PC-9 (cell line): ENCODE measurements at regions not wholly inside any gene's neighbourhood (a gene's known extent, or its start where the extent isn't known, plus 50 kb on each side); places are given as distances from the start of the nearest gene placed in this dataset.

Source experiments
- BruUV-seq: library from RNA; stranded (reverse); fragments of 400-500 nt; replicated peaks from 2 replicates; lab custom pipeline; 2021; lab: Mats Ljungman, UMichigan
- CTCF ChIA-PET: fragments of 300-600 bp; sonication (Branson Sonifier 250); formaldehyde crosslinking; loops from one replicate; lab custom pipeline; 2022; ENCODE audit warnings: antibody characterized with exemption; lab: Charles Lee
- POLR2A ChIA-PET: fragments of 300-600 bp; sonication (Branson Sonifier 250); formaldehyde crosslinking; loops from one replicate; lab custom pipeline; 2022; ENCODE audit warnings: antibody characterized with exemption; ENCODE audit not compliant: unreplicated experiment; lab: Charles Lee
- DNase-seq, 2 experiments: peaks; one replicate each; pipeline versions ENCODE4 v3.0.0 to v3.0.0-alpha.2; 2015 to 2022; ENCODE audit warnings: mixed read lengths in 1 of 2
- H2AFZ ChIP-seq: fragments of 200-600 bp; sonication (generic); 2 replicates; pipeline ENCODE4 v1.8.1; 2017; ENCODE audit warnings: antibody characterized with exemption
- H3F3A ChIP-seq: fragments of 200-600 bp; sonication (generic); 2 replicates; pipeline ENCODE4 v1.8.1; 2017; ENCODE audit warnings: antibody characterized with exemption, mild to moderate bottlenecking, low read depth; ENCODE audit not compliant: insufficient read depth
- H3K27ac ChIP-seq: fragments of 200-600 bp; sonication (generic); 2 replicates; pipeline ENCODE4 v1.6.1; 2016; ENCODE audit warnings: mixed run types
- H3K27me3 ChIP-seq: fragments of 200-600 bp; sonication (generic); 2 replicates; pipeline ENCODE4 v1.6.1; 2016; ENCODE audit warnings: low read depth, mixed run types; ENCODE audit not compliant: insufficient read depth
- H3K36me3 ChIP-seq: fragments of 200-600 bp; sonication (generic); 2 replicates; pipeline ENCODE4 v1.6.1; 2016; ENCODE audit warnings: low read depth, mixed run types
- H3K4me1 ChIP-seq: fragments of 200-600 bp; sonication (generic); replicated peaks from 2 replicates; pipeline ENCODE4 v1.6.1; 2016; ENCODE audit warnings: mixed run types; ENCODE audit not compliant: insufficient read depth
- H3K4me2 ChIP-seq: fragments of 200-600 bp; sonication (generic); 2 replicates; pipeline ENCODE4 v1.6.1; 2017; ENCODE audit warnings: mixed run types
- H3K4me3 ChIP-seq: fragments of 200-600 bp; sonication (generic); 2 replicates; pipeline ENCODE4 v1.6.1; 2016; ENCODE audit warnings: mixed run types
- H3K79me2 ChIP-seq: fragments of 200-600 bp; sonication (generic); 2 replicates; pipeline ENCODE4 v1.6.1; 2017; ENCODE audit warnings: low read depth, mixed run types
- H3K9me2 ChIP-seq: fragments of 200-600 bp; sonication (generic); 2 replicates; pipeline ENCODE4 v1.8.1; 2017; ENCODE audit warnings: mild to moderate bottlenecking; ENCODE audit not compliant: insufficient read depth
- H3K9me3 ChIP-seq: fragments of 200-600 bp; sonication (generic); 2 replicates; pipeline ENCODE4 v1.8.1; 2016; ENCODE audit warnings: low read depth; ENCODE audit not compliant: insufficient read depth
- H4K20me1 ChIP-seq: fragments of 200-600 bp; sonication (generic); 2 replicates; pipeline ENCODE4 v1.8.1; 2017; ENCODE audit not compliant: insufficient read depth
- CTCF ChIP-seq: fragments of 200-600 bp; sonication (generic); conservative IDR thresholded peaks from 2 replicates; pipeline ENCODE4 v1.6.1; 2017; ENCODE audit warnings: mixed run types, antibody characterized with exemption, mild to moderate bottlenecking, moderate library complexity
- EZH2 ChIP-seq: fragments of 200-600 bp; sonication (generic); IDR thresholded peaks from 2 replicates; pipeline ENCODE4 v1.8.0; 2017; ENCODE audit warnings: antibody characterized with exemption, low read depth
- intact Hi-C: fragments of 100-400 bp; cut with micrococcal nuclease; formaldehyde crosslinking; loops from one replicate; pipeline ENCODE4 v1.10.0; 2022; ENCODE audit not compliant: unreplicated experiment

GRCh38 chr7:106187613-106188350 is 75.7 kb upstream of the SYPL1 start:
- H3F3A ChIP-seq: no peaks in the 10 kb centered on the region
- intact Hi-C loops: no loop called here
- H3K27me3 ChIP-seq: no peaks in the 10 kb centered on the region
- ChIA-PET POLR2A (no interaction called here), CTCF (no interaction called here)
- H4K20me1 ChIP-seq: no peaks in the 10 kb centered on the region
- no peaks in the 10 kb centered on the region for H3K9me2 ChIP-seq
- H3K9me3 ChIP-seq: no peaks in the 10 kb centered on the region
- no peak overlapping the region for H3K4me3 ChIP-seq
- no peak overlapping the region for H3K27ac ChIP-seq
- DNase-seq: no peak
- no peak overlapping the region for H2AFZ ChIP-seq
- H3K36me3 ChIP-seq: no peaks in the 10 kb centered on the region
- no peak overlapping the region for H3K4me2 ChIP-seq
- no TSS peak for BruUV-seq
- H3K4me1 ChIP-seq: no peaks in the 10 kb centered on the region
- TF ChIP-seq EZH2 (no peak), CTCF (no peak)
- no peaks in the 10 kb centered on the region for H3K79me2 ChIP-seq

- intact Hi-C loops: no loop called here
- BruUV-seq: no TSS peak
- Histone ChIP-seq H3K79me2 (no peaks in the 10 kb centered on the region), H3K4me3 (no peak overlapping the region), H3K9me3 (no peaks in the 10 kb centered on the region), H3K27me3 (no peaks in the 10 kb centered on the region), H3K36me3 (no peaks in the 10 kb centered on the region), H2AFZ (no peak overlapping the region), H3K4me2 (no peak overlapping the region), H3K27ac (no peak overlapping the region), H3F3A (no peaks in the 10 kb centered on the region), H3K4me1 (no peaks in the 10 kb centered on the region), H3K9me2 (no peaks in the 10 kb centered on the region), H4K20me1 (no peaks in the 10 kb centered on the region)
- TF ChIP-seq EZH2 (no peak), CTCF (no peak)
- no peak for DNase-seq
- ChIA-PET POLR2A (no interaction called here), CTCF (interaction anchor here (0.6 kb wide), 1 partner anchor 270 kb away, joined by 3 read pairs; no protein-coding TSS in a partner anchor)
Observed at GRCh38 chr7:106185719-106186118, 73.6 kb upstream of the SYPL1 start.

- BruUV-seq: no TSS peak
- Histone ChIP-seq H3K27me3 (no peaks in the 10 kb centered on the region), H3K4me3 (no peak overlapping the region), H3K9me3 (no peaks in the 10 kb centered on the region), H3K4me2 (no peak overlapping the region), H3F3A (no peaks in the 10 kb centered on the region), H4K20me1 (no peaks in the 10 kb centered on the region), H2AFZ (no peak overlapping the region), H3K27ac (no peak overlapping the region), H3K4me1 (no peaks in the 10 kb centered on the region), H3K36me3 (no peaks in the 10 kb centered on the region), H3K9me2 (no peaks in the 10 kb centered on the region), H3K79me2 (no peaks in the 10 kb centered on the region)
- POLR2A ChIA-PET: interaction anchor here (0.7 kb wide), 1 partner anchor 604 kb away, joined by 5 read pairs; no protein-coding TSS in a partner anchor
- CTCF ChIA-PET: no interaction called here
- intact Hi-C loops: loop anchor here (5.0 kb wide), 1 partner anchor 53 kb away; no protein-coding TSS in a partner anchor
- DNase-seq: no peak
- TF ChIP-seq CTCF: no peak
- no peak for TF ChIP-seq EZH2
Observed at GRCh38 chr7:106183952-106184351, 71.8 kb upstream of the SYPL1 start.
